GM20000 (cell line): ENCODE measurements at regions not wholly inside any gene's neighbourhood (a gene's known extent, or its start where the extent isn't known, plus 50 kb on each side); places are given as distances from the start of the nearest gene placed in this dataset.

Source experiments
- DNase-seq: peaks from one replicate; pipeline ENCODE4 v3.0.0; 2012; ENCODE audit warnings: low spot score
- CTCF ChIP-seq: IDR thresholded peaks from 2 replicates; pipeline ENCODE4 v1.5.1; 2012; ENCODE audit warnings: mild to moderate bottlenecking, control low read depth; ENCODE audit errors: extremely low read depth, missing control alignments

- DNase-seq: no peak
These were observed 76.0 kb upstream of the KBTBD8 start for GRCh38 chr3:66922058-66922457.

DNA sequence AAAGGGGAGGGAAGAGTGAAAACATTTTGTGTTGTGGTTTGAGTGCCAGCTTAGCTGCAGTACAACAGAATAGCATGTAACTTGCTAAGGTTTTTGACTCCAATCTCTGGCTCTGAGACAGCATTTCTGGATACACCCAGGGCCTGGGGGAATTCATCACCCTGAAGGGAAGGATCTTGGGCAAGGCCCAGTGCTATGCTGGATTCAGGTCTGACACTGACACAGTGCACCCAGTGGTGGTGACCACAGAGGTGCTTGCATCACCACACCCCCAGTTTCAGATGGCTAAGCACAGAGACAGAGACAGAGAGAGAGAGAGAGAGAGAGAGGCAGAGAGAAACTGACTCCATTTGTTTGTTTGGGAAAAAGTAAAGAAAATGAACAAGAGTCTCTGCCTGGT is 74.1 kb upstream of the KBTBD8 start:
- no peak for DNase-seq
- no peak for TF ChIP-seq CTCF

More at GRCh38 chr3:66922058-66922457, 76.0 kb upstream of the KBTBD8 start:
- no peak for TF ChIP-seq CTCF

DNA sequence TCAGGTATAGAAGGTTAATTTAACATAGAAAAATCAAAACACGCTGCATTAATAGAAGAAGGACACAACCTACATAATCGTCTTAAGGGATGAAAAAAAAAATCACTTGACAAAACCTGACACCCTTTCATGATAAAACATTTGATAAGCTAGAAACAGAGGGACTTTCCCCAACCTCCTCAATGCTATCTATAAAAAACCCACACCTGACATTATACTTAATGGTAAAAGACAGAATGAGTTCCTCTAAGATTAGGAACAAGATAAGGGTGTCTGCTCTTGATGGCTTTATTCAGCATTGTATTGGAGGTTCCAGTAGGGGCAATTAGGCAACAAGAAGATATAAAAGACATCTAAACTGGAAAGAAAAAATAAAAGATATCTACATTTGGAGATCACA is 69.9 kb upstream of the KBTBD8 start:
- no peak for DNase-seq
- no peak for TF ChIP-seq CTCF

DNA sequence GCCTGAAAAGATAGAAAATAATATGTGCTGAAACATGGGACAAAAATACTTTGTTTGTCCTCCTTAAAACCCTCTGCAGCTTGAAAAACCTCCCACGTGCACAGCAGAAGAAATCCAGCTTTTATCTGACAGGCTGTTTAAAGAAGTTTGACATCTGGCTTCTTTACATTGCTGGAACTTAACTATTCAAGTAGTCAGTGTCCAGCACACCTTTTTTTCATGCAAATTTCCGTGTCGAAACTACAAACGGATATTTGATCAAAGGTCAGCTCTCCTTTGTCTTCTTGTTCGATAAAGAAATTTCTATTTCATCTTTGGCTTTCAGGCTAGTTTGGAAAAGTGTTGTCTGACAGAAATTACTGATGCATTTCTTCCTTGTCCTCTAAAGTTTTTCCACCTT is 66.8 kb upstream of the KBTBD8 start:
- no peak for DNase-seq
- no peak for TF ChIP-seq CTCF

- no peak for DNase-seq
- TF ChIP-seq CTCF: no peak
These were observed 66.4 kb upstream of the KBTBD8 start for GRCh38 chr3:66931699-66932098.

- no peak for TF ChIP-seq CTCF
These were observed 64.9 kb upstream of the KBTBD8 start for GRCh38 chr3:66933233-66933632.

DNA sequence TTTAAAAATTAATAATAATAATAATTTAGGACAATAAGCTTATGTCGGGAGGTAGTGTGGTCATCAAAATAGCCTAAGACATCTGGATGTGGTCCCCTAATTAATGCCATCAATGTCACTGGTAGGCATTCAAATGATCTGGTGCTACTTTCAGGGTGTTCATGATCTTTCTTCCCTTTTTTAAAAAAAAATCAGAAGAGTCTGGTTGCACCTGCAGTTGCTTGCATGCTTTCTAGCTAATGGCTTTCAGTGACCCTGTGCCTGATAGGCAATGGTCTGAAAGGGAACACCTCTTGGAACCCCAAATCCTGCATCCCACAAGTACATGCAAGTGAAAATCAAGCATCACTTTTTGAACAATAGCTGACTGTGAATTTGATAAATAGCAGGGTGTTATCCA is 64.1 kb upstream of the KBTBD8 start:
- TF ChIP-seq CTCF: no peak
- DNase-seq: no peak

More at GRCh38 chr3:66933233-66933632, 64.9 kb upstream of the KBTBD8 start:
- DNase-seq: no peak
